ENCODE measurements at regions not wholly inside any gene's neighbourhood (a gene's known extent, or its start where the extent isn't known, plus 50 kb on each side); places are given as distances from the start of the nearest gene placed in this dataset.

DNA sequence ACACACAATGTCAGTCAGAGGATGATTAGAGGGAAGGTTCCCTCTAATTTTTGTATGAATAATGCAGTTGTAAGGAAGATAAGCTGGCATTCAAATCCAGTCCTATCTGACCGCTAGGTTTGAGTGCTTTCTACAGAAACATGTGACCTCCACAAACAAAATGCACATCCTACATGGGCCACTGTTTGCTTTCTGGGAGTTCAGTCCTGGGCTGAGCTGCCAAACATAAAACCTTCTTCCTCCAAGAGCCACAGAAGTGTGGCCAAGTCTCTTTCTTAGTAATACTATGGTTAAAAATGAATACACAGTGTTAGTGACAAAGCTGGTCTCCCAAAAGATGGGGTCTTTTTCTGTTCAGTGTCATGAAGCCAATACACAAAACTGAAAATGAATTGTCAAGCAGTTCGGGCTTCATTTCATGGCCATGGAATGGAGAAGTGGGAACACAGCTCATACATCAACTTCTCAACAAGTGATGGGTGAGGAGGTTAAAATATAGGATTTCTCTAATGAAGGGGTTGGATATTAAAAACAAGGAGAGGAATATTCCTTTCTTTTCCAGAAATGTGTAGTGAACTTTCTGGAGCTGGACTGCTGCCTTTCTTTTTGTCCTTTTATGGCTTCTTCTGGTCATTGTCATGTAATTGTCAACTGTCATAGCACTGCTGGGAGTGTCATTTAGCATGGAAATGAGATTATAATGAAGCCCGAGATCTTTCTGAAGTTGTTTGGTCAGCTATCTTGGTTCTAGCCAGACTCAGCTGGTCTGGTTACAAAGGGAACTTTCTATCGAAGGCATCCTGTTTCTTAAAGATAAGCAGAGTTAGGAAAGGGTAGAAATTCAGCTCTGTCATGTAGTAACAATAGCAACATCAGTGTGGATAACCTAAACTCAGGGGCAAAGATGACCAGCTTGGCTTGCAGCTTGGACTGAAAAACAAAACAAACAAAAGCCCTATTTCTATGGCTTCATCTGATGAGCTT, 135.1 kb downstream of the CHD1L start:
- Mint-ChIP-seq H3K4me1 (no peaks in the 10 kb centered on the region), H3K4me3 (no peak overlapping the region), H3K9me3 (ENCODE audit: insufficient read depth) (no peaks in the 10 kb centered on the region), H3K27me3 (peaks cover 10% of the 10 kb centered on the region), H3K27ac (no peak overlapping the region)
- intact Hi-C loops (cut with micrococcal nuclease), result no loop called here
- Histone ChIP-seq H4K20me1 (ENCODE audit: control insufficient read depth, insufficient read depth, low read length, poor library complexity, severe bottlenecking) (no peaks in the 10 kb centered on the region), H3K36me3 (replicated peaks in 1 of 2; ENCODE audit: control extremely low read depth in 1 of 2, control insufficient read depth in 1 of 2, extremely low read depth in 1 of 2, insufficient read depth in 2 of 2, low read length in 1 of 2) (no peaks in the 10 kb centered on the region), H3K4me1 (ENCODE audit: control insufficient read depth in 2 of 2, insufficient read depth in 2 of 2, low read length in 2 of 2) (no peaks in the 10 kb centered on the region), H3K4me2 (replicated peaks; ENCODE audit: low read depth, low read length, poor library complexity, severe bottlenecking) (no peak overlapping the region), H3K27me3 (replicated peaks in 1 of 4; ENCODE audit: control extremely low read depth in 1 of 4, control insufficient read depth in 3 of 4, insufficient read depth in 4 of 4, low read length in 3 of 4) (no peaks in the 10 kb centered on the region), H3K9me3 (ENCODE audit: control extremely low read depth in 1 of 3, control insufficient read depth in 2 of 3, insufficient read depth in 1 of 3, low read length in 2 of 3) (no peaks in the 10 kb centered on the region), H2AFZ (ENCODE audit: insufficient read depth, low read depth, low read length, poor library complexity, severe bottlenecking) (no peak overlapping the region), H3K9ac (ENCODE audit: low read length) (no peak overlapping the region), H3K27ac (ENCODE audit: low read length in 2 of 2) (no peak overlapping the region), H3K4me3 (ENCODE audit: control extremely low read depth in 1 of 5, extremely low read depth in 1 of 5, insufficient read depth in 1 of 5, low read depth in 2 of 5, low read length in 4 of 5) (no peak overlapping the region), H3K79me2 (ENCODE audit: control insufficient read depth, insufficient read depth, low read length) (no peaks in the 10 kb centered on the region)
- TF ChIP-seq, protein P1, sequence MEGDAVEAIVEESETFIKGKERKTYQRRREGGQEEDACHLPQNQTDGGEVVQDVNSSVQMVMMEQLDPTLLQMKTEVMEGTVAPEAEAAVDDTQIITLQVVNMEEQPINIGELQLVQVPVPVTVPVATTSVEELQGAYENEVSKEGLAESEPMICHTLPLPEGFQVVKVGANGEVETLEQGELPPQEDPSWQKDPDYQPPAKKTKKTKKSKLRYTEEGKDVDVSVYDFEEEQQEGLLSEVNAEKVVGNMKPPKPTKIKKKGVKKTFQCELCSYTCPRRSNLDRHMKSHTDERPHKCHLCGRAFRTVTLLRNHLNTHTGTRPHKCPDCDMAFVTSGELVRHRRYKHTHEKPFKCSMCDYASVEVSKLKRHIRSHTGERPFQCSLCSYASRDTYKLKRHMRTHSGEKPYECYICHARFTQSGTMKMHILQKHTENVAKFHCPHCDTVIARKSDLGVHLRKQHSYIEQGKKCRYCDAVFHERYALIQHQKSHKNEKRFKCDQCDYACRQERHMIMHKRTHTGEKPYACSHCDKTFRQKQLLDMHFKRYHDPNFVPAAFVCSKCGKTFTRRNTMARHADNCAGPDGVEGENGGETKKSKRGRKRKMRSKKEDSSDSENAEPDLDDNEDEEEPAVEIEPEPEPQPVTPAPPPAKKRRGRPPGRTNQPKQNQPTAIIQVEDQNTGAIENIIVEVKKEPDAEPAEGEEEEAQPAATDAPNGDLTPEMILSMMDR (IDR thresholded peaks at IDR 0.05), result no peak
- no peak for TF ChIP-seq EZH2 (IDR thresholded peaks at IDR 0.05; ENCODE audit: borderline replicate concordance, insufficient read depth, low read depth, low read length, poor library complexity, severe bottlenecking)
- ChIA-PET POLR2A (no interaction called here), CTCF (interaction anchor here (1.9 kb wide), 1 partner anchor 12 kb away, joined by 6 read pairs; no protein-coding TSS in a partner anchor)
- no peak for DNase-seq
- 26% methylated on average over 2 of the region's 4 CpGs for WGBS (ENCODE audit: insufficient coverage)
- ATAC-seq (ENCODE audit: low read depth), result no peak

DNA sequence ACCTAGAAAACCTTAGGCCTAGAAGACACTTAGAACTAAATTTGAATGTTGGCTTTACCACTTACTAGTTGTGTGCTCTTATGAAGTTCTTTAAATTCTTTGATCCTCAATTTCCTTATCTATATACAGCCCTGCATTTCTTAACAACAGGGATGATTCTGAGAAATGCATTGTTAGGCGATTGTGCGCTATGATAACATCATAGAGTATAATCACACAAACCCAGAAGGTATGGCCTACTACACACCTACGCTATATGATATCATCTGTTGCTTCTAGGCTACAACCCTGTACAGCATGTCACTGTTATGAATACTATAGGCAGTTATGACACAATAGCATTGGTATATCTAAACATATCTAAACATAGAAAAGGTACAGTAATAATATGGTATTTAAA, 137.4 kb downstream of the CHD1L start:
- Histone ChIP-seq H3K27ac (ENCODE audit: low read length in 2 of 2) (no peak overlapping the region), H3K4me2 (replicated peaks; ENCODE audit: low read depth, low read length, poor library complexity, severe bottlenecking) (no peak overlapping the region), H3K9ac (ENCODE audit: low read length) (no peak overlapping the region), H3K27me3 (replicated peaks in 1 of 4; ENCODE audit: control extremely low read depth in 1 of 4, control insufficient read depth in 3 of 4, insufficient read depth in 4 of 4, low read length in 3 of 4) (no peaks in the 10 kb centered on the region), H3K9me3 (ENCODE audit: control extremely low read depth in 1 of 3, control insufficient read depth in 2 of 3, insufficient read depth in 1 of 3, low read length in 2 of 3) (peaks cover 0 to 1% (median 0%) of the 10 kb centered on the region in 3 donors), H2AFZ (ENCODE audit: insufficient read depth, low read depth, low read length, poor library complexity, severe bottlenecking) (no peak overlapping the region), H3K79me2 (ENCODE audit: control insufficient read depth, insufficient read depth, low read length) (no peaks in the 10 kb centered on the region), H3K4me1 (ENCODE audit: control insufficient read depth in 2 of 2, insufficient read depth in 2 of 2, low read length in 2 of 2) (no peaks in the 10 kb centered on the region), H3K4me3 (ENCODE audit: control extremely low read depth in 1 of 5, extremely low read depth in 1 of 5, insufficient read depth in 1 of 5, low read depth in 2 of 5, low read length in 4 of 5) (no peak overlapping the region), H4K20me1 (ENCODE audit: control insufficient read depth, insufficient read depth, low read length, poor library complexity, severe bottlenecking) (no peaks in the 10 kb centered on the region), H3K36me3 (replicated peaks in 1 of 2; ENCODE audit: control extremely low read depth in 1 of 2, control insufficient read depth in 1 of 2, extremely low read depth in 1 of 2, insufficient read depth in 2 of 2, low read length in 1 of 2) (no peaks in the 10 kb centered on the region)
- ATAC-seq (ENCODE audit: low read depth) (no peak), DNase-seq (no peak)
- no peaks in the 10 kb centered on the region for H3K4me1 Mint-ChIP-seq
- H3K4me3 Mint-ChIP-seq, result no peak overlapping the region
- H3K27ac Mint-ChIP-seq, result no peak overlapping the region
- CTCF ChIA-PET, result interaction anchor here (1.3 kb wide), 1 partner anchor 10 kb away, joined by 4 read pairs; no protein-coding TSS in a partner anchor
- no CpG with 5 or more reads among the region's 3 CpGs for WGBS (ENCODE audit: insufficient coverage)
- no peak for TF ChIP-seq EZH2 (IDR thresholded peaks at IDR 0.05; ENCODE audit: borderline replicate concordance, insufficient read depth, low read depth, low read length, poor library complexity, severe bottlenecking)
- TF ChIP-seq, protein P1 (IDR thresholded peaks at IDR 0.05), result no peak
- intact Hi-C loops (cut with micrococcal nuclease), result no loop called here
- POLR2A ChIA-PET, result no interaction called here
- no peaks in the 10 kb centered on the region for H3K9me3 Mint-ChIP-seq (ENCODE audit: insufficient read depth)
- peaks cover 5% of the 10 kb centered on the region for H3K27me3 Mint-ChIP-seq

Measured in B cell (primary cell).